A549 (cell line): ENCODE measurements at regions not wholly inside any gene's neighbourhood (a gene's known extent, or its start where the extent isn't known, plus 50 kb on each side); places are given as distances from the start of the nearest gene placed in this dataset.

Experiments used
- ATAC-seq, 2 experiments: fragments of 200-7000 bp in 1 of 2; fragments of >200 bp in 1 of 2; cut with Nextera tagmentation in 1 of 2; cut with Tn5 transposase in 1 of 2; 3 replicates each; pipeline versions ENCODE4 v1.8.0 to v1.9.1; 2018 to 2020; ENCODE audit warnings: mild to moderate bottlenecking in 1 of 2, moderate library complexity in 1 of 2
- CTCF ChIA-PET: fragments of 300-600 bp; sonication (Branson Sonifier 250); formaldehyde crosslinking; extraction: SDS; loops from one replicate; lab custom pipeline; 2021; ENCODE audit warnings: antibody characterized with exemption, inconsistent platforms; lab: Yijun Ruan, JAX
- POLR2A ChIA-PET: fragments of 350-600 bp; formaldehyde crosslinking; extraction: SDS; loops from one replicate; lab custom pipeline; 2021; ENCODE audit warnings: antibody characterized with exemption, inconsistent platforms; lab: Yijun Ruan, JAX
- DNase-seq, 2 experiments: peaks; one replicate each; pipeline versions ENCODE4 v3.0.0 to v3.0.0-alpha.2; 2011 to 2016; ENCODE audit warnings: low read depth in 1 of 2, low spot score in 1 of 2
- FAIRE-seq: peaks from 2 replicates; lab custom pipeline; 2011; peaks lifted over from hg19 to GRCh38; lab: Jason Lieb, UNC
- H3K27ac ChIP-seq, 2 experiments: fragments of >200 bp; sonication (Bioruptor Twin); formaldehyde crosslinking; 3 replicates each; pipeline ENCODE4 v1.5.1; 2016 to 2017
- H3K4me1 ChIP-seq: fragments of >200 bp; sonication (Bioruptor Twin); formaldehyde crosslinking; 3 replicates; pipeline ENCODE4 v1.6.1; 2016
- H3K4me2 ChIP-seq: fragments of >200 bp; sonication (Bioruptor Twin); formaldehyde crosslinking; 3 replicates; pipeline ENCODE4 v1.6.1; 2016
- H3K4me3 ChIP-seq: fragments of >200 bp; sonication (Bioruptor Twin); formaldehyde crosslinking; 3 replicates; pipeline ENCODE4 v1.5.1; 2016
- H3K9me3 ChIP-seq: fragments of >200 bp; sonication (Bioruptor Twin); formaldehyde crosslinking; 3 replicates; pipeline ENCODE4 v1.6.1; 2016
- ATOH8 ChIP-seq: fragments of 250-450 bp; sonication (Bioruptor Pico); IDR thresholded peaks from 2 replicates; pipeline ENCODE4 v1.5.0; 2020; ENCODE audit warnings: low read depth, mild to moderate bottlenecking, moderate library complexity
- CEBPB ChIP-seq, 2 experiments: fragments of >200 bp in 1 of 2; sonication (Bioruptor Twin) in 1 of 2; formaldehyde crosslinking in 1 of 2; IDR thresholded peaks; 2 replicates each; pipeline ENCODE4 v1.6.1; 2012 to 2016
- CTCF ChIP-seq: fragments of >200 bp; sonication (Bioruptor Twin); formaldehyde crosslinking; IDR thresholded peaks from 3 replicates; pipeline ENCODE4 v1.5.1; 2016
- EHF ChIP-seq: fragments of 250-450 bp; sonication (Bioruptor Pico); IDR thresholded peaks from 2 replicates; pipeline ENCODE4 v1.5.0; 2020; ENCODE audit warnings: mild to moderate bottlenecking
- ELK1 ChIP-seq: fragments of 150-350 bp; IDR thresholded peaks from 2 replicates; pipeline ENCODE4 v1.6.1; 2014; ENCODE audit warnings: low read depth, mild to moderate bottlenecking, low read length
- ESRRA ChIP-seq: fragments of 150-350 bp; IDR thresholded peaks from 2 replicates; pipeline ENCODE4 v1.6.1; 2014; ENCODE audit warnings: mild to moderate bottlenecking, low read length, borderline replicate concordance
- FOSL2 ChIP-seq, 2 experiments: fragments of 450-650 bp in 1 of 2; fragments of >200 bp in 1 of 2; sonication (Bioruptor Twin) in 1 of 2; formaldehyde crosslinking; IDR thresholded peaks; 2 replicates each; pipeline versions ENCODE4 v1.5.0 to v1.6.1; 2016 to 2020; ENCODE audit warnings: mild to moderate bottlenecking in 1 of 2, moderate library complexity in 1 of 2
- FOXS1 ChIP-seq: fragments of 250-450 bp; sonication (Bioruptor Pico); IDR thresholded peaks from 2 replicates; pipeline ENCODE4 v1.5.0; 2020; ENCODE audit warnings: mild to moderate bottlenecking, moderate library complexity
- HMGXB4 ChIP-seq: fragments of 250-450 bp; sonication (Bioruptor Pico); IDR thresholded peaks from 2 replicates; pipeline ENCODE4 v1.5.0; 2021; ENCODE audit warnings: mild to moderate bottlenecking, moderate library complexity, borderline replicate concordance
- HOXB5 ChIP-seq: fragments of 250-450 bp; sonication (Bioruptor Pico); IDR thresholded peaks from 2 replicates; pipeline ENCODE4 v1.5.0; 2020; ENCODE audit warnings: mild to moderate bottlenecking, moderate library complexity
- MAFK ChIP-seq: fragments of 450-650 bp; IDR thresholded peaks from 2 replicates; pipeline ENCODE4 v1.6.1; 2014; ENCODE audit not compliant: partially characterized antibody
- MAZ ChIP-seq: fragments of 150-350 bp; IDR thresholded peaks from 2 replicates; pipeline ENCODE4 v1.6.1; 2014; ENCODE audit warnings: antibody characterized with exemption, low read depth, low read length, borderline replicate concordance
- NPAS2 ChIP-seq: fragments of 250-450 bp; sonication (Bioruptor Pico); IDR thresholded peaks from 2 replicates; pipeline ENCODE4 v1.8.0; 2022; ENCODE audit warnings: mild to moderate bottlenecking, moderate library complexity, borderline replicate concordance
- PBX3 ChIP-seq: IDR thresholded peaks from 2 replicates; pipeline ENCODE4 v1.6.1; 2012
- PHF8 ChIP-seq: fragments of 200-600 bp; sonication (generic); IDR thresholded peaks from 2 replicates; pipeline ENCODE4 v1.6.1; 2016; ENCODE audit warnings: low read depth, mild to moderate bottlenecking, antibody characterized with exemption, moderate library complexity, borderline replicate concordance
- POLR2A ChIP-seq: IDR thresholded peaks from 2 replicates; pipeline ENCODE4 v1.6.1; 2012; ENCODE audit warnings: mild to moderate bottlenecking, low read length
- RAD21 ChIP-seq, 2 experiments: fragments of >200 bp in 1 of 2; sonication (Bioruptor Twin) in 1 of 2; formaldehyde crosslinking in 1 of 2; IDR thresholded peaks in 1 of 2; conservative IDR thresholded peaks in 1 of 2; 2 replicates in 1 of 2; 3 replicates in 1 of 2; pipeline ENCODE4 v1.6.1; 2012 to 2018; ENCODE audit warnings: inconsistent platforms in 1 of 2
- RCOR1 ChIP-seq: fragments of 150-350 bp; IDR thresholded peaks from 2 replicates; pipeline ENCODE4 v1.6.1; 2014; ENCODE audit warnings: antibody characterized with exemption, low read length, low read depth
- REST ChIP-seq: fragments of 200-600 bp; sonication (generic); IDR thresholded peaks from 2 replicates; pipeline ENCODE4 v1.6.1; 2016; ENCODE audit warnings: antibody characterized with exemption, mild to moderate bottlenecking, moderate library complexity
- SMC3 ChIP-seq: fragments of >200 bp; sonication (Bioruptor Twin); formaldehyde crosslinking; IDR thresholded peaks from 3 replicates; pipeline ENCODE4 v1.6.1; 2018; ENCODE audit warnings: inconsistent platforms
- TFCP2L1 ChIP-seq: fragments of 250-450 bp; sonication (Bioruptor Pico); IDR thresholded peaks from 2 replicates; pipeline ENCODE4 v1.5.0; 2021; ENCODE audit warnings: mild to moderate bottlenecking
- ZFP36 ChIP-seq: fragments of 450-650 bp; IDR thresholded peaks from 2 replicates; pipeline ENCODE4 v1.6.1; 2014; ENCODE audit warnings: borderline replicate concordance; ENCODE audit not compliant: partially characterized antibody
- ZNF302 ChIP-seq: fragments of 250-450 bp; sonication (Bioruptor Pico); IDR thresholded peaks from 2 replicates; pipeline ENCODE4 v1.9.0; 2021; ENCODE audit warnings: inconsistent platforms, mild to moderate bottlenecking, moderate library complexity
- WGBS: methylation state at CpG from one replicate; pipeline ENCODE4 v1.1.6; 2017; ENCODE audit errors: missing lambda C conversion rate; 5-methylcytosine and 5-hydroxymethylcytosine counted together

GRCh38 chr16:52191531-52192134, 355.3 kb downstream of the TOX3 start:
- H3K27ac ChIP-seq, result no peak overlapping the region
- FAIRE-seq (peak; percentile 46), DNase-seq (peak; percentile 41 to 70), ATAC-seq (peak; percentile 56 to 75; a peak in 4 of 6 replicates)
- CTCF ChIA-PET, result interaction anchor here (0.6 to 5.0 kb wide), 38 partner anchors 9 to 834 kb away, joined by 3 to 65 read pairs (median 4); no protein-coding TSS in a partner anchor
- POLR2A ChIA-PET, result no interaction called here
- TF ChIP-seq CTCF, result peak; percentile 80
- no peak for TF ChIP-seq HMGXB4 (CRISPR knock-in tag)
- TF ChIP-seq ZFP36, result no peak
- TF ChIP-seq FOXS1 (CRISPR knock-in tag), result no peak
- TF ChIP-seq PHF8, result no peak
- no peak for TF ChIP-seq PBX3
- TF ChIP-seq ELK1, result no peak
- TF ChIP-seq POLR2A, result no peak
- TF ChIP-seq HOXB5 (CRISPR knock-in tag), result no peak
- TF ChIP-seq MAZ, result no peak
- no peak for TF ChIP-seq NPAS2 (CRISPR knock-in tag)
- TF ChIP-seq EHF (CRISPR knock-in tag), result no peak
- TF ChIP-seq RCOR1, result no peak
- TF ChIP-seq ZNF302 (CRISPR knock-in tag), result no peak
- TF ChIP-seq FOSL2 (IDR thresholded peaks at IDR 0.05), result no peak
- no peak for TF ChIP-seq FOSL2 (CRISPR knock-in tag; IDR thresholded peaks at IDR 0.05)
- no peak for TF ChIP-seq ESRRA
- TF ChIP-seq RAD21 (conservative IDR thresholded peaks at IDR 0.05 in 1 of 2, IDR thresholded peaks at IDR 0.05 in 1 of 2), result peak; percentile 81 to 84
- TF ChIP-seq MAFK, result no peak
- peak; percentile 83 for TF ChIP-seq SMC3
- TF ChIP-seq TFCP2L1 (CRISPR knock-in tag), result no peak
- TF ChIP-seq REST, result no peak
- TF ChIP-seq ATOH8, result no peak
- no peak for TF ChIP-seq CEBPB (IDR thresholded peaks at IDR 0.05)
- no peaks in the 10 kb centered on the region for H3K9me3 ChIP-seq
- no peak overlapping the region for H3K4me3 ChIP-seq
- H3K4me2 ChIP-seq, result no peak overlapping the region
- H3K4me1 ChIP-seq, result no peaks in the 10 kb centered on the region
- WGBS, result 31% methylated on average over 7 of the region's 7 CpGs
